GM12891 (cell line): ENCODE measurements at regions not wholly inside any gene's neighbourhood (a gene's known extent, or its start where the extent isn't known, plus 50 kb on each side); places are given as distances from the start of the nearest gene placed in this dataset.

Source experiments
- DNase-seq: peaks from one replicate; pipeline ENCODE4 v3.0.0; 2011; ENCODE audit warnings: low spot score; ENCODE audit not compliant: insufficient read length
- FAIRE-seq: peaks from 2 replicates; lab custom pipeline; 2011; peaks lifted over from hg19 to GRCh38; lab: Jason Lieb, UNC
- PAX5 ChIP-seq: IDR thresholded peaks from 2 replicates; pipeline ENCODE4 v1.6.1; 2011; ENCODE audit warnings: low read length, moderate library complexity, mild to moderate bottlenecking; ENCODE audit not compliant: insufficient read depth, severe bottlenecking
- POLR2A ChIP-seq: IDR thresholded peaks from 2 replicates; pipeline ENCODE4 v1.6.1; 2011; ENCODE audit warnings: low read depth, low read length, control low read depth
- POLR2AphosphoS5 ChIP-seq: IDR thresholded peaks from 2 replicates; pipeline ENCODE4 v1.6.1; 2011; ENCODE audit warnings: low read depth, low read length, control low read depth
- POU2F2 ChIP-seq: IDR thresholded peaks from 2 replicates; pipeline ENCODE4 v1.6.1; 2011; ENCODE audit warnings: low read depth, mild to moderate bottlenecking, control low read depth, low read length, moderate library complexity
- SPI1 ChIP-seq: IDR thresholded peaks from 2 replicates; pipeline ENCODE4 v1.6.1; 2011; ENCODE audit warnings: low read depth, low read length, control low read depth
- TAF1 ChIP-seq: IDR thresholded peaks from 2 replicates; pipeline ENCODE4 v1.6.1; 2011; ENCODE audit warnings: low read depth, low read length, control low read depth

- FAIRE-seq (no peak), DNase-seq (no peak)
- no peak for TF ChIP-seq POLR2AphosphoS5
- TF ChIP-seq PAX5 = no peak
- TF ChIP-seq TAF1 = no peak
- no peak for TF ChIP-seq SPI1
- TF ChIP-seq POLR2A = no peak
- no peak for TF ChIP-seq POU2F2
These were observed 191.3 kb downstream of the RGS3 start for GRCh38 chr9:113654605-113655428.

GRCh38 chr9:113656771-113657670 is 193.5 kb downstream of the RGS3 start:
- DNase-seq = no peak
- TF ChIP-seq SPI1 = no peak
- no peak for TF ChIP-seq POLR2AphosphoS5
- no peak for TF ChIP-seq POLR2A
- no peak for TF ChIP-seq PAX5
- no peak for TF ChIP-seq POU2F2
- TF ChIP-seq TAF1 = no peak
- FAIRE-seq = no peak

- FAIRE-seq = peak; percentile 83
- DNase-seq = peak; percentile 74
- no peak for TF ChIP-seq POLR2A
These were observed 194.4 kb downstream of the RGS3 start for GRCh38 chr9:113657765-113658544.

DNA sequence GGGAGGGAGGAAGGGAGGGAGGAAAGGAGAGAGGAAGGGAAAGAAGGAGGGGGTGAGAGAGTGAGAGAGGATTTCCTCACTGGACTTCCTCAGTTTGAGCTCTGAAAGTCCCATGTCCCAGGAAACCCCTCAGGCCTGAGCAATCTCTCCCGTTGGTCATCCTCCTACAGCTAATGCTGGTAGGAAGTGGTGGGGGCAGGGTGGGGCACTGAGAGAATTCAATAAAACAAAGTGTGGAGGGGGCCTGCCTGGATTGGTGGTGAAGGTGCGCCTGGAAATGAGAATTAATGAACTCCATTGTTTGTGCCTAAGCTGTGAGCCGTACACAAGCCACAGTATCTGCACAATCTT is 195.0 kb downstream of the RGS3 start:
- FAIRE-seq = no peak
- no peak for DNase-seq
- TF ChIP-seq POLR2AphosphoS5 (no peak), POU2F2 (no peak), PAX5 (no peak), TAF1 (no peak), SPI1 (no peak), POLR2A (no peak)

- FAIRE-seq (no peak), DNase-seq (no peak)
- TF ChIP-seq PAX5 (no peak), SPI1 (no peak), TAF1 (no peak), POLR2AphosphoS5 (no peak), POU2F2 (no peak), POLR2A (no peak)
These were observed 195.5 kb downstream of the RGS3 start for GRCh38 chr9:113659039-113659438.

- no peak for FAIRE-seq
- no peak for TF ChIP-seq POLR2AphosphoS5
- TF ChIP-seq SPI1 = no peak
- no peak for TF ChIP-seq POU2F2
- TF ChIP-seq TAF1 = no peak
- no peak for TF ChIP-seq PAX5
- TF ChIP-seq POLR2A = no peak
- DNase-seq = no peak
These were observed 196.2 kb downstream of the RGS3 start for GRCh38 chr9:113659740-113660139.

DNA sequence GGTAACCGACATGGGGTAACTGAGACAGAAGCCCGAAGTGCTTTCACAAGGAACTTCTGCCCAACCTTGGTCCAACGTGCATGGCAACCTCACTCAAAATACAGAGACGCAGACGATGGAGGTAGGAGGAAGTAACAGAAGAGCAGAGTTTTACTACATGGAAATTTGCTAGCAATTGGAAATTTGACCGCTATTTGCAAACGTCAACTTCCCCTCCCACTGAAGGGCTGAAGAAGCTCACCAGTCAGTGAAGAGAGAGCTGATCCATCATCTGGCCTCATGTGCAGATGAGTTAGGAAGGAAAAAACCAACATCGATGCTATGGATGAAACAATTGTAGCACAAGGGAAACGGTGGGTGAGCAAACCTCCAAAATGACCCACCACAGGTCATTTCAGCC is 196.7 kb downstream of the RGS3 start:
- DNase-seq (no peak), FAIRE-seq (no peak)
- no peak for TF ChIP-seq PAX5

DNA sequence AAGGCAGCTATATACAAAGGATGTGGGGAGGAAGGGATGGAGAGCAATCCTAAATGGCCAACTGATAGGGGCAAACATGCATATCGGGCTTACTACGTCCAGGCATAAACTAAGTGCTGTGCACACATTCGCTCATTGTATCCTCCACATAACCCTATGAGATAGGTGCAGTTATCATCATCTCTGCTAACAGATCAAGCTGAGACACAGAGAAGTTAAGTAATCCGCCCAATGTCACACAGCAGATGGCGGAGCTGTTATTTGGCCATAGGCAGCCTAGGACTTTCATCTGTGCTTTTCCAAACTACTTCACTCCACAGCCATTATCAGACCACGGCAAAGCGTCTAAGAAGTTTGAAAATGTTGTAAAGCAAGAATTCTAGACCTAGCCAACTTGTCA is 197.5 kb downstream of the RGS3 start:
- no peak for TF ChIP-seq SPI1
- no peak for TF ChIP-seq TAF1
- TF ChIP-seq POLR2A = no peak
- no peak for TF ChIP-seq POLR2AphosphoS5
- TF ChIP-seq POU2F2 = no peak
- FAIRE-seq (no peak), DNase-seq (no peak)

DNA sequence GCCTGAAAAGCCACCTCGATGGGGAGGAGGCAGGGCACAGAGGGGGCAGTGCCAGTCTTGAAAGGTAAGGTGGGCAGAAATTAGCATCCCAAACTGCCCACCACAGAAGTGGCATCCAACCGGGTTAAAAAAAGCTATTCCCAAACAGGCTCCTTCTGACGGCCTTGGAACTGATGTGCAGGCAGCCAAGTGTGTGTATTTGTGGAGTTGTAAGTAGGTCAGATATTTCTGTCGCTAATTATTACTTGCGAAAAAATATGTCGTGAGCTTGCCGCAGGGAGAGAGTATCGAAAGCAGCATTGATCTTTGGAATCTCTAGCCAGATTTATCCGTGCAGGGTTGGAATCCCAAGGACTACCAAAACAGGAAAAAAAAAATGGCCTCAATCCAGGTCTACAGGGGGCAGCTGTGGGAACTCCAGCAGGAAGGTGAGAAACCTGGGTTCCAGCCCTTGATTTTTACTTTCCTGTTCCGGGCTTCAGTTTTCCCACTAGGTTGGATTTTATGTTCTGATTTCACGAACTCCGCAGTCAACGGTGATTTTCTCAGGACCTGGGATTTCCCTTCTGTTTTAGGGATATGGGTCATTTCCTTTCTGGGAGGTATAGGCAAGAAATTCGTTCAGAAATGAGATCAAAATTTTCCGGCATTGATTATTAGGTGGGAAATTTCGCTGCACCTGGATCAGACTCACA is 200.8 kb downstream of the RGS3 start:
- TF ChIP-seq POLR2AphosphoS5 = no peak
- no peak for TF ChIP-seq POU2F2
- TF ChIP-seq SPI1 = no peak
- TF ChIP-seq PAX5 = no peak
- no peak for TF ChIP-seq POLR2A
- TF ChIP-seq TAF1 = no peak
- DNase-seq (no peak), FAIRE-seq (no peak)
